HG02840 (cell line): ENCODE measurements at regions not wholly inside any gene's neighbourhood (a gene's known extent, or its start where the extent isn't known, plus 50 kb on each side); places are given as distances from the start of the nearest gene placed in this dataset.

ENCODE experiments used
- ATAC-seq: cut with Tn5 transposase; IDR thresholded peaks from one replicate; pipeline ENCODE4 v1.9.1; 2021; ENCODE audit warnings: mild to moderate bottlenecking, moderate library complexity, moderate number of reproducible peaks; ENCODE audit not compliant: unreplicated experiment, low FRiP score

DNA sequence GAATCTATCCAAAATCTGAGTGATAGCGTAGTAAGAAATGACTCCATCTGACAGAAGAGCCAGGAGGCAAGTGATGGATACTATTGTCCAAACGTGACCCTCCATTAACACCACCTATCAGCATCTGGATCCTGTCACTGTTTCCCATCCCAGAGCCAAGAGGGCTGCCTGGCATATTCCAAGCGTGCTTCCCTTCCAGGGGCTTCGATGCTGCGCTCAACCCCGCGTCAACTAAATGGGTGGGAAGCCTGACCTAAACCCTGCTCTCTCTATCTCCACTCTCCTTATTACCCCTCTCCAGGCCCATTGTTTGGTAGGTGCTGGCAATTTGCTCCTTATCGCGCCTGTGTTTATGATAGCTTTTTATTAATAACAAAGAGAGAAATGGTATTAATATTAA lies 83.2 kb downstream of the NR2F2 start:
- ATAC-seq, result no peak

DNA sequence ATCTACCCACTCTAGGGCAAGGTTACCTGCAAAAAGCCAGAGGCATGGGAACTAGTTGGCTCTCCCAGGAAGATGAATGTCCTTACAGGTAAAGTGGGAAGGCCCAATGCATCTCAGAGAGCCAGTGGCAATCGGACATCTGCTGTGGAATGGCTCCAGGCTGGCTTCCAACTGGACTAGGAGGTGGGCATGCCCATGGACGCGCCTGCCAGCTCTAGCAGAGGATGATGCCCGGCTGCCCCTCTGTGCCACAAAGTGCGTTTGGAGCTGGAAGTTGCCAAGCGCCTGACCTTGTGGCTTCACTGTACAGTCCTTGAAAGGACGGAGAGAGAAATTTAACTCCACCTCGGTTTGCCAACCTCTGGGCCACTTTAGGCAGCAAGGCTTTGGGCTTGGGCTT lies 84.4 kb downstream of the NR2F2 start:
- ATAC-seq, result no peak

DNA sequence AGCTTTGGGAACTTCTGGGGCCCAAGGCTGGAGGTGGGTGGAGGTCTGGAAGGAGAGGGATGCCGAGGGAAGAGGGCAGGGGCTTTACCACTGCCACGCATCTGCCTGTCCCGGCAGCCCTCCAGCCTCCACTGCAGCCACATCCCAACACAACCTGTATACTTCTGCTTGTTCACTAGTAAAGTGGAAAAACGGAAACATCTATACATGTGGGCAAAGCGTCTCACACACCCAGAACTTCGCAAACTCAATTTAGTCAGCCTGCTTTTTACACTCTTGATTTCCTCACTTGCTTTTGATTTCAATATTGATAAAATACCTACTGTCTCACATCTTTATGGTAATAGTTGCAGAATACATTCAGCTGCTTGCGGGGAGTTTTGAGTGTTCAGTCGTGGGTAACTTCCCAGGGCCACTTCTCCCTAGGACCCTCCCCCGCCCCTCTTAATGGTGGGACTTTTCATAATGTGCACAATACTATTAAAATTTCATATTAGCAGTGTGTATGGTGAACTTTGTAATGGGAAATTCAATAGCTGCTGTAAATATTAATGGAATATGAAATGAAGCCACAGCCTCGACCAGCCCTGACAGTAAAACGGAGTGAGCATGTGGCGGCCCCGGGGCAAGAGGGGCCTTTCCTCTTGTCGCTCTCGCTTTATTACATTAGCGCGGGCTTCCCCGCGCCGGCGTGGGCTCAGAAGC lies 85.2 kb downstream of the NR2F2 start:
- ATAC-seq, result no peak

DNA sequence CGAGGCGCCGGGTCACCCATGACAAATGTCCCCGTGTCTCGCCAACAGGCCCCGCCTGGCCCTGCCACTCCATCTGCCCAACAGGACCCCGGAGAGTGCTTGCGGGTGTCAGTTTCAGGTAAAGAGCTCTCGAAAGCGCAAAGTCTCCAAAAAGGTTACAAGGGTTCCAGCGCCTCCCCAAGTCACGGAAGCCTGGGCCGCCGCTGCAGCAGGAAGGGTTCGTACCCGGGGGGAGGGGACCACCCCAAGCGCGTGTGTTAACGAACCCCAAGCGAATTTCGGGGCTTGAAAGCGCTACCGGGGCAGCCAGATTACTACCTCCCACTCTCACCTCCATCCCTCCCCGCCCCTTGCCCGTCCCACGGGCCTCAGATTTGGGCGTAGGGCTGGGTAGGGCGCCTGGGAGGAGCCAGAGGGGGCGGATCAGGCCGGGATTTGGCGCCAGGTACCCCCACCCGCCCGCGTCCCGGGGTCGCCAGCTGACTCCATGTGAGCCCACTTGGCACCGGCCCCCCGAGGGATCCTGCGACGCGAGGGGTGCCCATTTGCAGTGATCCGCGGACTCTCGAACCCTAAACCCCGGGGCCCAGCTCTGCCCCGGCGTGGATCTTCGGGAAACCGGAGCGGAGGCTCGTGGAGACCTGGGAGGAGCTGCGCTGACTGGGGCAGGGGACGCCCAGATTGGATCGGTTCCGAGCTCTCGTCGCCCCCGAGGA lies 85.9 kb downstream of the NR2F2 start:
- ATAC-seq, result no peak

DNA sequence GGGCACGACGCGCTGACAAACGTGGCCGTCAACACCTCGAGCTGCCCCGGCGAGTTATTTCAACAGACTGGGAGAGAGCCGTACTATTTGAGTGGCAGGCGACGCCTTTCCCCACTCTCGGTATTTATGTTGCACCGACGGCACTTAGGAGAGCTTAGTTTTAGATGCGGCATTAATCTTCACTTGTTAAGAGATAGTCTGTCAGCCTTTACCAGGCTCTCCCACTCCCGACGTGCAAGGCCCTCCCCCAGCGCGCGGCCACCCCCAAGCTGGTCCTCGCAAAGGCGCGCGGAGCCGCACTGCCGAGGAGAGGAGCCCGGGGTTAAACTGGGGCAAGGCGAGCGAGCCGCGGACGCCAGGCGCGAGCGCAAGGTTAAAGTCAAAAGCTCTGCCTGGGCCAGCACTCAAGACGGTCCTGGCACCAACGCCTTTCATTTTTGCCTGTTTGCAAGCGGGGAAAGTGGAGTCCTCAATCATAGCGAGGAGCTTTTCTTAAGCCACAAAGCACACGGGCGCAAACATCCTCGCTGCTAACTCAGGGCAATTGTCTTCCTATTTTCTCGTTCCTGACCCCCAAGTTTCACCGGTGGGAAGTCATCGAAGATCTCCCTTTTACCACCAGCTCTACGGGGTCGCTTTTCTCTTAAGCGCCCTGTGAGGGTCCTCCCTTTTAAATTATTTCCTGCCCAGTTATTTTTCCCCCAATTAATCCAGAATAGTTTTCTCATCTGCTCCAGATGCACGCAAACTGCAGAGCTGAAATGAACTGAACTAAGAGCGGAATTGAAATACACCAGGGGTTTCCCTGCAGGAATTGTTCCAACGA lies 86.6 kb downstream of the NR2F2 start:
- no peak for ATAC-seq

DNA sequence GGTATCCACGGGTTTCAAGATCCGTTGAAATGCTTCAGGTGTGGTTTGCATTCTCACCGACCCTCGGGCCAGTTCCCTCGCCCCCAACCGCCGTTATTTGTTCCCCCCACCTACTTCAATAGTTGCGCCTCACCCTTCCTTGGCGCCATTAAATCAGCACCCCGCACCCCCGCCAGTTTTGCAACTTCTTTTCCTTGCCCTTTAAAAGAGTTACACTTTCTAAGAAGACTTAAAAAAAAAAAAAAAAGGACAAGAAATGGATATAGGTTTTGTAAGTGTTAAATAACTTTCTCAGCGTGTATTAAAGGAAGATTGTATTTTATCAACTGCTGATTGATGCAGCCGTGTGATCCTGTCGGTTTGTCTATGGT lies 87.2 kb downstream of the NR2F2 start:
- no peak for ATAC-seq

DNA sequence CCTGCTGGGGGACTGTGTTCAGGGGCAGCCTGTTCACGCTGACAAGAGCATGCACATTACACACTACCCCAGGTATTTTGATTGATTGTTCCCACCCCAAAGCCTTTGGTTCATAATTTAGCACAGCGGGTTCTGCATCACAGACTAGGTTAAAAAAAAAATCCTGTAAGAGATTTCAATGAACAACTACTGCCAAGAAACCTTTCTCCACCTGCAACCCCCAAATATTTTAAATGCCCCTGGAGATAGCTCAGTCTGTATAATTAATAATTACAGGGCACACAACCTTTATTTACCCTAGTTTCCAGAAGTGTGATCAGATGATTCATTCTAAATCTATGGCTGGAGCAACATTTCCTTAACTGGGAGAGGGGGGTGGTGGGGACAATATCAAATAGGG lies 87.6 kb downstream of the NR2F2 start:
- no peak for ATAC-seq

DNA sequence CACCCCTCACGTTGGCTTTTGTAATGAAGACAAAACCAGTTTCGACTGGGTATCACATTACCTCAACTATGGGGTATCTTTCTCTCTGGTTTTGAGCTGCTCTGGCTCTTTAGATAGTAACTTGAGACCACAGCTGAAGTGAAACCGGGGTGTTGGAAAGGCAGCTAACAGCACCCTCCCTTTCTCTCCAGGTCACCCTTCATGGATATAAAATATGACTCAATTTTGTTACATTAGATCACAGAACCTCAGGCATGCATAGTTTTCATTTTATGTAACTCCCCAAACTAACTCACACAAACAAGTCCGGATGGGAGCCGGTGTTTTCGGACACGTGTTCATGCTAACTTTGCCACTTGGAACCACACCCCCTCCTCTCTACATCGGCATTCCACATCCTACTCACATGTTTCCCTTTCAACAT lies 90.7 kb downstream of the NR2F2 start:
- no peak for ATAC-seq

DNA sequence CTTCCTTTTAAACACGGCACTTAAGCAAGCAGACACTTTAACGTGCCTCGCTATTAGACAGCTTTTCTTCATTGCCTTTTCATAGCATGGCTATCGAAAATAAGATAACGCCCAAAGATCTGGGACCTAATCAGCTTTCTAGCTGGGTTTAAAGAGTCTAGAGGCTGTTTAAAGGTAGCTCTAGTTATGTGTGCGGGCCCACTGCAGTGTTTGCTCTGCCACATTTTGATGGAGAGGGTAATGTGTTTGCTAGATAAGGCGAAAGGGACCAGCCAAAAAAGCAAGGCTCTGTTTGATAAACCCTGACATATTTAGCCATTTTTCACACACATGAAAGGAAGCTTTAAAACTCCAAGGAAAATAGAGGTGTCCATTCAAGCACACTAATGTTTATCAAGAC lies 91.6 kb downstream of the NR2F2 start:
- ATAC-seq, result no peak

DNA sequence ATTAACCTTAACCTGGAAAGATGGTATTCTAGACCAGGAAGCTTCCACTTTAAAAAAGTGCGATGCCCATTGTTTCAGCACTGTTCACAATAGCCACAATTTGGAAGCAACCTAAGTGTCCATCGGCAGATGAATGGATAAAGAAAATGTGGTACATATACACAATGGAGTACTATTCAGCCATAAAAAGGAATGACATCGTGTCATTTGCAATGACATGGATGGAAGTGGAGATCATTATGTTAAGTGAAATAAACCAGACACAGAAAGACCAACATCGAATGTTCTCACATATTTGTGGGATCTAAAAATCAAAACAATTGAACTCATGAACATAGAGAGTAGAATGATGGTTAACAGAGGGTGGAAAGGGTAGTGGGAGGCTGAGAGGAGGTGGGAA lies 94.2 kb downstream of the NR2F2 start:
- no peak for ATAC-seq

DNA sequence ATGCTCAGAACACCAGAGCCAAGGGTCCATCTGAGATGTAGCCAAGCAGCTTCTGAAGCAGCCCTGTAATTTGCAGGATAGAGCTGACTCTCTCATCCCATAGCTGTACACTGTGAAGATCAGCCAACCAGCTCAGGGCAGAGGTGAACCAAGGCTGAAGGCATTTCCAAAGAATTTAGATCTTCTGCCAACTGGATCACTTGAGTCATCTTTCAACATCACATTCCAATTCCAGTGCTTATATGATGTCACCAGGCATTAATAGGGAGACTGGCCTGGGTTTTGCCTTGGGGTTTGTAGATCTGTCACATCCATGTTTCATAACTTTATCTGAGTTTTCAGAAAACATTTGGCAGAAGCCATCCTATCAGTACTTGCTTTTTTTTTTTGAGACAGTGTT lies 98.2 kb downstream of the NR2F2 start:
- no peak for ATAC-seq

DNA sequence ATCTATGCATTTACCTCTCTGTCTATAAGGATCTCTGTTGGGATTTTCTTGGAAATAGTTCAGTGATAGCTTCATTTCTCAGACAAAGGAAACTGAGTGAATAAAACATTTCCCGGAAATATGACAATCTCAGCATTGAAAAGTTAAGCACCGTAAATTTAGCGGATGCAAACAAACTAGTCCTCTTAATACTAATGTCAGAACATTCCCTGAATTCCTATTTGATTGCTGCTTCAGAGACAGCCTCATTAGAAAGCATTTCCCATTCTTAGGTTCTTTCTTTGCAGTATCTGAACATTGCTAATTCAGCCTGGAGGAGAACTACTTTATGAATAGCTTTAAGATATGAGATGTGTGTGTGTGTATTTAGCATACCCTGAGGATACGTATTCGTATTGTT lies 101.3 kb downstream of the NR2F2 start:
- ATAC-seq, result no peak

DNA sequence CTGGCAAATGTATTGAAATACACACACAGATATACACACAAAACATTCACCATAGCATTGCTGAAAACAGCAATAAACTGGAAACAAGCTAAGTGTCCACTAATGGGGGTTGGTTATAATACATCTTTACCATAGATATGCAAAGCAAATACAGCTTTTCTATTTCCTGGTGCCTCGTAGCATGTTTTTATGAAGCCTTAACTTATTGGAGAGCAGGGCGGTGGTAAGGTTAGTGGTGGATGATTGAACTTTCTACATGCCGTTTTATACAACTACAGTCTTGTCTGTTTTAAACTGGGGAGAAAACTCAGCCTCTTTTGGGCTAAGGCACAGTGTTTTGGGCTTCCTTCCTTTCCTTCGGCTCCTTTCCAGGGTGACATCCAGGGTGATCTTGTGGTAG lies 104.5 kb downstream of the NR2F2 start:
- no peak for ATAC-seq

DNA sequence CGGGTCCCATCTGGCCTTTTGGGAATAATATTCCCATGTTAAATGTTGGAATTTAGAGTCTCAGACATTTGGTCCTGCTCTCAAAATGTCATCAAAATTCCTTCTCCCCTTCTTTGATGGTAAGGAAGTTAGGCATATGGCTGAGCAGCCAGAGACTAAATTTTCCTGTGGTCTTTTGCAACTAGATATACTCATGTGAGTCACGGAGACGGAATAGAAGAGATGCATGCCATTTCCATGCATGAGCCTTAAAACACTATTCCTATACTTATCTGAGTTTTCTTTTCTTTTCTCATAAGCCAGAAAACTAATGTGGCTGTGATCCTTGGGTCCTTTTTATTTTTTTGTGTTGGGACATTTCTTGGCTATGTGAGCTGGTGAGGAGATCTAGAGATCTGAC lies 105.3 kb downstream of the NR2F2 start:
- ATAC-seq, result no peak

DNA sequence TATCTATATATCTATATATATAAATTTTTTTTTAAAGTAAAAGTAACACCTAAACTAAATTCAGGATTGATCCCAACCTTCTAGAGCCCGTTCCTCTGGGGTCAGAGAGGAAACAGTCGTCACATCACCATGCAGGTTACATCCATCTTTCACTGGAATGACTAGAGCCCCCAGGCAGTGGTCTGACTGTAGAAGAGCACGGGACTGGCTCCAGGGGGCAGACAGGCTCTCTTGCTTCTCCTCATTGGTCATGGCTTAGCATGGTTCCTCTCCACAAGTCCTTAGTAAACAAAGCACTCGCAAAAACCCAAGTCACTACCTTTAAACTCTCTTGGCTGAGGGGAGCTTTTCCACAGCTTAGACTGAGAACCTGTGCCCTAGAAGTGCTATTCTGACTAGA lies 110.5 kb downstream of the NR2F2 start:
- ATAC-seq, result no peak

DNA sequence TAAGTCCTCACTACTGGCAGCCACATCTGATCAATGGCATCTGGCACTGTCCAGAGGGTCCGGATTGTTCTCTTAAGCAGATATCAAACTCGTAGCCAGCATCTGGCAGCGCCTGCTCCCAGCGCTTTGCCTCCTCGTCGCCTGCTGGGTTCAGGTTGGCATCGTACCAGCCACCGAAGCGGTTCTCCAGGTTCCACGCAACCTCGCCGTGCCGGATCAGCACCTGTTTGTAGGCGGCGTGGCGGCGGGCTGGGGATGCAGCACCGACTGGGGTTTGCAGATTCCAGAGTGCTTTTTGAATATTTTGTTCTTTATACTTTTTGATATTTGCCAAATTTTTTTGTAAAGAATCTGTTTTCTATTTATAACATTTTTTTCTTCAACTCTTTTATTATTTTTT lies 111.6 kb downstream of the NR2F2 start:
- ATAC-seq, result no peak

DNA sequence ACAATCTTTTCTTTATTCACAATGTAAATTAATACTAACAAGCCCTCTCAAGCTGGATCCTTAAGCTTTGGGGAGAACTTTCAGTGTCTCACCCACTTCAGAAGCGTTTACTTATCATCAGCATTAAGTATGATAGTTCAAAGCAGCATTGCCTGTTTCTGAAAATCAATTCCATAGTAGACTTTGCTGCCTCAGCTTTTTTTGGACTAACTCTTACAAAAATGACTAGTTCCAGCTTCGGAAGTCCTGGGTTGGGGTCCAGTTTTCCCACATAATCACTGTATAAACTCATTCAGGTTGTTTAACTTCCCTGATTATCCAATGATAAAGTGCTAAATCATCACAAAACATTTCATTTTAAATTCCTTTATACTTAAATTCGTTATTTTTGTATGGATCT lies 114.4 kb downstream of the NR2F2 start:
- no peak for ATAC-seq

DNA sequence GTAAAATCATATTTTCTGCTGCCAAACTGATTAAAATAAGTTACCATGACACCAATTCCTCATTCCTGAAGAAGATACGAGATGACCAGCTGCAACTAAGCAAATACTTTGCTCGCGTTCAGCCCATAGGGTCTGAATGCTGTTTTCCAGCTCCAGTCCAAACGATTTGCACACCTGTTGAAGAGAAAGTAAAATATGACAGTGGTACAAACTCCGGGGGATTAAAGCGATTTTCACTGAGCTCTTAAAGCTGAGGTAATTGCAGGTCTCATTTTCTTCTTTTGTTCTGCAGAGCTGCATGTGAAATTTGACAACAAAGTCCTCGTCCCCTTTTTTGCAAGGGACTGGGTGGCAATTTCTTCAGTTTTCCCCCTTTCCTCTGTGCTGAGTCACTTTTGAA lies 118.4 kb downstream of the NR2F2 start:
- ATAC-seq, result no peak

DNA sequence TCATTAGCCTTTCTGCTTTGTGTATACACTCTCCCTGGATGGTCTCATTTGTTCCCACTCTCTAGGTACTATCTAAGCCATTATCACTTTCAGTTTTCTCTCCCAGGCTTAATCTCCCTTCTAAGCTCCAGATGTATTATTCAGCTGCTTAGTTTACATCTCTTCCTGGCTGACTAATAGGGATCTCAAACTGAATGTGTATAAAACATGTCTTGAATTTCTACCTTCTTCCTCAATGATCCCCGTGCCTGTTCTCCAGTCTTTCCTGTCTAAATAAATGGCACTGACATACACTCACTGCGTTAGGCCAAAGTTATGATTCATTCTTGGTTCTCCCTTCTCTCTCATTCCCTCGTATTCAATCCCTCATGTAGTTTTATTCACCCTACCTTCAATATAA lies 127.3 kb downstream of the NR2F2 start:
- no peak for ATAC-seq

DNA sequence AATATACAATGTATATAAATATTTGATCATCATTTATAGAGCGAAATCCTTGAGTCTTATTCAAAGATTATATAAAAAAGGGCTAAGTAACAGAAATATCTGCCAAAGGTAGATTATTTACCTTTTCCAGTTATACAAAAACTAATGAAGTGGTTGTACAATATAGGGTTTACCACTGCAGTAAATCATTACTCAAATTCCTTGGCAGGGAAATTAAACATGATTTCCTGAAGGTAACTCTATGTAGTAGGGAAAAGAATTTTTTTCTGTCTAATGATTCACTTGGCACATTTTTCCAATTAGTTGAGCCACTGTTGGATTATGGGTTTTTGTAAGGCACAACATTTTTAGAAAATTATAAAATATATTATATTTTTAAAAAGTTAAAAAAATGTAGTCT lies 129.6 kb downstream of the NR2F2 start:
- ATAC-seq, result no peak
